SK-N-SH (cell line): ENCODE measurements at regions not wholly inside any gene's neighbourhood (a gene's known extent, or its start where the extent isn't known, plus 50 kb on each side); places are given as distances from the start of the nearest gene placed in this dataset.
A peak's percentile ranks its signal among the peaks of the same experiment; 100 is the strongest.

Experiments
- CTCF ChIA-PET: fragments of 300-600, 350-600 bp; formaldehyde crosslinking; extraction: SDS; loops from one replicate; lab custom pipeline; 2021; lab: Yijun Ruan, JAX
- POLR2A ChIA-PET: fragments of 350-600 bp; sonication (Branson Sonifier 250); formaldehyde crosslinking; extraction: SDS; loops from one replicate; lab custom pipeline; 2020; ENCODE audit warnings: antibody characterized with exemption, inconsistent platforms; lab: Yijun Ruan, JAX
- DNase-seq: peaks from one replicate; pipeline ENCODE4 v3.0.0; 2012
- H2AFZ ChIP-seq: fragments of 200-600 bp; sonication (generic); 2 replicates; pipeline ENCODE4 v1.8.1; 2016; ENCODE audit warnings: antibody characterized with exemption, mild to moderate bottlenecking, low read depth
- H3F3A ChIP-seq: fragments of 200-600 bp; sonication (generic); replicated peaks from 2 replicates; pipeline ENCODE3; 2016; ENCODE audit warnings: antibody characterized with exemption, mild to moderate bottlenecking; ENCODE audit not compliant: insufficient read depth
- H3K27ac ChIP-seq, 2 experiments: fragments of 200-500 bp in 1 of 2; fragments of 200-600 bp in 1 of 2; sonication (Bioruptor generic) in 1 of 2; sonication (generic), shearing (Covaris generic) in 1 of 2; 2 replicates each; pipeline versions ENCODE4 v1.5.1 to v1.6.1; 2014 to 2016; ENCODE audit warnings: low read depth in 2 of 2, inconsistent platforms in 1 of 2, low read length in 1 of 2, mild to moderate bottlenecking in 1 of 2, mixed read lengths in 1 of 2
- H3K27me3 ChIP-seq: fragments of 200-600 bp; sonication (generic), shearing (Covaris generic); 2 replicates; pipeline ENCODE4 v1.6.1; 2016; ENCODE audit warnings: mixed run types; ENCODE audit not compliant: insufficient read depth
- H3K36me3 ChIP-seq, 2 experiments: fragments of 200-500 bp in 1 of 2; fragments of 200-600 bp in 1 of 2; sonication (Bioruptor generic) in 1 of 2; sonication (generic) in 1 of 2; replicated peaks in 1 of 2; 2 replicates each; pipeline versions ENCODE3 to v1.5.1; 2014 to 2016; ENCODE audit warnings: low read length in 1 of 2, mild to moderate bottlenecking in 1 of 2; ENCODE audit not compliant: insufficient read depth in 2 of 2, control insufficient read depth in 1 of 2
- H3K4me1 ChIP-seq, 2 experiments: fragments of 200-500 bp in 1 of 2; fragments of 200-600 bp in 1 of 2; sonication (Bioruptor generic) in 1 of 2; sonication (generic), shearing (Covaris generic) in 1 of 2; 2 replicates each; pipeline versions ENCODE4 v1.5.1 to v1.6.1; 2014 to 2016; ENCODE audit warnings: low read depth in 1 of 2, low read length in 1 of 2, mixed run types in 1 of 2; ENCODE audit not compliant: insufficient read depth in 2 of 2, control insufficient read depth in 1 of 2
- H3K4me2 ChIP-seq: fragments of 200-600 bp; sonication (generic), shearing (Covaris generic); 2 replicates; pipeline ENCODE4 v1.6.1; 2017; ENCODE audit warnings: mixed run types
- H3K4me3 ChIP-seq, 2 experiments: fragments of 200-500 bp in 1 of 2; fragments of 200-600 bp in 1 of 2; sonication (Bioruptor generic) in 1 of 2; sonication (generic), shearing (Covaris generic) in 1 of 2; 2 replicates each; pipeline versions ENCODE4 v1.5.1 to v1.8.1; 2014 to 2016; ENCODE audit warnings: low read depth in 2 of 2, inconsistent platforms in 1 of 2, low read length in 1 of 2, mild to moderate bottlenecking in 1 of 2, mixed read lengths in 1 of 2, moderate library complexity in 1 of 2
- H3K79me2 ChIP-seq: fragments of 200-600 bp; sonication (generic); 2 replicates; pipeline ENCODE4 v1.8.1; 2017; ENCODE audit warnings: mild to moderate bottlenecking; ENCODE audit not compliant: insufficient read depth
- H3K9ac ChIP-seq: fragments of 200-600 bp; sonication (generic); 2 replicates; pipeline ENCODE4 v1.6.1; 2017; ENCODE audit warnings: mixed run types
- H3K9me2 ChIP-seq: fragments of 200-600 bp; sonication (generic); 2 replicates; pipeline ENCODE4 v1.6.1; 2017; ENCODE audit warnings: mixed run types
- H3K9me3 ChIP-seq: fragments of 200-600 bp; sonication (generic); 2 replicates; pipeline ENCODE4 v1.6.1; 2017; ENCODE audit warnings: mixed run types, mild to moderate bottlenecking, moderate library complexity
- H4K20me1 ChIP-seq: fragments of 200-600 bp; sonication (generic); 2 replicates; pipeline ENCODE4 v1.6.1; 2017; ENCODE audit warnings: mild to moderate bottlenecking, mixed run types; ENCODE audit not compliant: insufficient read depth
- FOSL2 ChIP-seq: IDR thresholded peaks from 2 replicates; pipeline ENCODE4 v1.4.0; 2012; ENCODE audit warnings: low read depth, mild to moderate bottlenecking, moderate library complexity, borderline replicate concordance
- MEF2A ChIP-seq: IDR thresholded peaks from 2 replicates; pipeline ENCODE4 v1.4.0; 2012; ENCODE audit warnings: low read depth, borderline replicate concordance
- NRF1 ChIP-seq: IDR thresholded peaks from 2 replicates; pipeline ENCODE4 v1.6.1; 2012; ENCODE audit warnings: low read depth, mild to moderate bottlenecking, low read length
- POLR2AphosphoS5 ChIP-seq: IDR thresholded peaks from 2 replicates; pipeline ENCODE4 v1.6.1; 2012; ENCODE audit warnings: low read depth, low read length
- RAD21 ChIP-seq: IDR thresholded peaks from 2 replicates; pipeline ENCODE4 v1.6.1; 2012; ENCODE audit warnings: mild to moderate bottlenecking, low read length
- RCOR1 ChIP-seq: fragments of 150-350 bp; IDR thresholded peaks from 2 replicates; pipeline ENCODE4 v1.6.1; 2017; ENCODE audit warnings: antibody characterized with exemption, low read length
- RFX5 ChIP-seq: IDR thresholded peaks from 2 replicates; pipeline ENCODE4 v1.6.1; 2012; ENCODE audit warnings: mild to moderate bottlenecking, improper control_type of control experiment, low read length
- RXRA ChIP-seq: IDR thresholded peaks from 2 replicates; pipeline ENCODE4 v1.4.0; 2012; ENCODE audit warnings: low read depth, mild to moderate bottlenecking, borderline replicate concordance
- SIN3A ChIP-seq: IDR thresholded peaks from 2 replicates; pipeline ENCODE4 v1.6.1; 2012; ENCODE audit warnings: low read depth, mild to moderate bottlenecking, low read length, moderate library complexity, borderline replicate concordance
- SMC3 ChIP-seq: IDR thresholded peaks from 2 replicates; pipeline ENCODE4 v1.6.1; 2012; ENCODE audit warnings: low read depth, low read length, improper control_type of control experiment
- TAF1 ChIP-seq: IDR thresholded peaks from 2 replicates; pipeline ENCODE4 v1.6.1; 2012; ENCODE audit warnings: low read depth, mild to moderate bottlenecking, low read length, moderate library complexity, borderline replicate concordance
- TCF12 ChIP-seq: IDR thresholded peaks from 2 replicates; pipeline ENCODE4 v1.4.0; 2012
- YY1 ChIP-seq: IDR thresholded peaks from 2 replicates; pipeline ENCODE4 v1.4.0; 2012; ENCODE audit warnings: low read depth, mild to moderate bottlenecking
- WGBS: methylation state at CpG from one replicate; pipeline ENCODE4 v1.1.6; 2017; ENCODE audit warnings: low lambda C conversion rate; 5-methylcytosine and 5-hydroxymethylcytosine counted together
- TF ChIP-seq, protein P1 (sequence below): fragments of 150-350 bp; IDR thresholded peaks from 2 replicates; pipeline ENCODE4 v1.6.1; 2016; ENCODE audit warnings: mild to moderate bottlenecking, low read depth, low read length
- TF ChIP-seq, protein P2 (sequence below): IDR thresholded peaks from 2 replicates; pipeline ENCODE4 v1.4.0; 2012; ENCODE audit warnings: low read depth, borderline replicate concordance
- TF ChIP-seq, protein P3 (sequence below): IDR thresholded peaks from 2 replicates; pipeline ENCODE4 v1.6.1; 2012; ENCODE audit warnings: mild to moderate bottlenecking, low read depth, low read length, moderate library complexity

DNA sequence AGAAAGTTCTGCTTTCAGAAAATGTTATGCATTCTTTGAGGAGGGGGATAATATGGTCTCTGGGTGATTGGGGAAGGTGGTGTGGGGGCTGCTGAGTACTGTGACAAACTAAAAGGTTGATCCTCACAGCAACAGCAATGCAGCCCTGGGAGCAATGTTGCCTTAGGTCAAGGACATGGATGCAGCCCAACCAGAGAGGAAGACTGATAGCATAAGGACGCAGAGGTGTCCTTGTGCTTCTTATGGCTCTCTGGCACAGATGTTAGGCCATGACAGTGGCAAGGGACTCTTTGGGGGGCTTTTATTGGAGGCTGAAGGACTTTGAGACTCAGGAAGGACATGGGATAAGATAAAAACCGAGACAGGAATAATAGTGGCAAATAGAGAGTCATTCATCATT is 186.2 kb upstream of the PHACTR1 start:
- Histone ChIP-seq H4K20me1 (no peaks in the 10 kb centered on the region), H3K4me2 (no peak overlapping the region), H3K4me1 (peaks cover 0 to 18% of the 10 kb centered on the region in 2 experiments; a peak in 3 of 4 replicates), H3K9me2 (no peaks in the 10 kb centered on the region), H3K27ac (no peak overlapping the region), H3K36me3 (no peaks in the 10 kb centered on the region), H3K27me3 (no peaks in the 10 kb centered on the region), H3K4me3 (no peak overlapping the region), H3F3A (no peaks in the 10 kb centered on the region), H3K79me2 (no peaks in the 10 kb centered on the region), H3K9me3 (no peaks in the 10 kb centered on the region), H2AFZ (no peak overlapping the region), H3K9ac (no peak overlapping the region)
- 68% methylated on average over 2 of the region's 2 CpGs for WGBS
- DNase-seq = no peak
- ChIA-PET CTCF (interaction anchor here (0.9 kb wide), 1 partner anchor 68 kb away, joined by 3 read pairs; no protein-coding TSS in a partner anchor), POLR2A (no interaction called here)
- TF ChIP-seq, protein P1, sequence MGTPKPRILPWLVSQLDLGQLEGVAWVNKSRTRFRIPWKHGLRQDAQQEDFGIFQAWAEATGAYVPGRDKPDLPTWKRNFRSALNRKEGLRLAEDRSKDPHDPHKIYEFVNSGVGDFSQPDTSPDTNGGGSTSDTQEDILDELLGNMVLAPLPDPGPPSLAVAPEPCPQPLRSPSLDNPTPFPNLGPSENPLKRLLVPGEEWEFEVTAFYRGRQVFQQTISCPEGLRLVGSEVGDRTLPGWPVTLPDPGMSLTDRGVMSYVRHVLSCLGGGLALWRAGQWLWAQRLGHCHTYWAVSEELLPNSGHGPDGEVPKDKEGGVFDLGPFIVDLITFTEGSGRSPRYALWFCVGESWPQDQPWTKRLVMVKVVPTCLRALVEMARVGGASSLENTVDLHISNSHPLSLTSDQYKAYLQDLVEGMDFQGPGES = no peak
- TF ChIP-seq NRF1 = no peak

DNA sequence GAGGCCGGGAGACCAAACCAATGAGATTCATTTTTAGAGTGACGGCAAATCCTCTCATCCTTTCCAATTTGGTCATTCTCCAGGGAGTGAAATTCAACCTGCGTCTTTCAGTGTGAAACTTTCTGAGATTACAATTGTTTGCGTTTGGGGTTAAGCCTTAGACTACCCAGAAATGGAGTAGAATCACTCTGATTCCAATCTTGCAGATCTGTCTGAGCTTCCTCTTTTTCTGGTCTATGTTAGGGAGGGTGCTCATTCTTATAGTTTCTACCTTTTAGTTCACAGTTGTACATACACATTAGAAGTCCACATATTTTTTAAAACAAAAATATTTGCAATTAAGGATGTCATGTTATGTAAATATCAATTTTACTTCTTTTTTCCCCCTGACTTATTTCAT is 183.0 kb upstream of the PHACTR1 start:
- Histone ChIP-seq H4K20me1 (no peaks in the 10 kb centered on the region), H3K4me2 (no peak overlapping the region), H3K27ac (no peak overlapping the region), H3K9me3 (no peaks in the 10 kb centered on the region), H3K9ac (no peak overlapping the region), H3K9me2 (no peaks in the 10 kb centered on the region), H3K27me3 (no peaks in the 10 kb centered on the region), H3F3A (no peaks in the 10 kb centered on the region), H3K4me1 (peaks cover 0 to 13% of the 10 kb centered on the region in 2 experiments; a peak in 2 of 4 replicates), H2AFZ (peak overlapping the region; percentile 55; the same call in 1 of the 2 replicates), H3K79me2 (no peaks in the 10 kb centered on the region), H3K4me3 (no peak overlapping the region), H3K36me3 (no peaks in the 10 kb centered on the region)
- 84% methylated on average over 4 of the region's 4 CpGs for WGBS
- TF ChIP-seq TCF12 = no peak
- TF ChIP-seq MEF2A = no peak
- no peak for TF ChIP-seq RAD21
- no peak for DNase-seq
- ChIA-PET POLR2A (no interaction called here), CTCF (interaction anchor here (1.2 kb wide), 1 partner anchor 244 kb away, joined by 3 read pairs; no protein-coding TSS in a partner anchor)

DNA sequence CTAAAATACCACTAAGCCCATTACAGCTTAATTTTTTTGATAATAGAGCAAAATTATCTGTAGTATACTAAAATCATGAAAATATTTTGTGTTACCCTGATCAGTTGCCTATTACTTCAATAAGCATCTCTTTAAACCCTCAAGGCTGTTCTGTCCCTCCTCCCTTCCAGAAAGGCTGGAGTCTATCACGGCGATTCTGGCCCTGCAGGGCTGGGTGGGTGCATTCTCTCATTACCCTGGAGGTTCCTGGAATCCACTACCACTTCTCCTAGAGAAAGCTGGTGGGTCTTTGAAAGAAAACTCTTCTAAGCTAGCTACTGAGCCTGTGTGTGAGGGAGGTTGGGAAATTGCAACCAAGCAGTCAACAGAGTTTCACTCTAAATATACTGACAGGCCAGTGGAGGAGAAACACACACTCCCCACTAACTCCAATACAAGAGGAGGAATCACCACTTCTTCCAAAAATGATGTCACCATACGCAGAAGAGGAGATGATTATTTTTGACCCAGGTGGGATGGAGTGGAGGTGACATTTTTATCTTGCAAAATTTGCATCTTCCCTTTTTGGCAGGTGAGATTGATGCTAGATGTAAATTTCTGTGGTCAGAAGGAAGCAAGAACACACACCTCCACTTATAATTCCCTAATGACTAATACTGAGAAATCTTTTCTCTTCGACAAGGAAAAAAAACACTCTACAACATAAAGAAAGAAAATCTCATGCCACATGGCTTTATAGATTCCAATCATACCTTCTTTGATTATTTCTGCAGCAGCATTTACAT is 182.3 kb upstream of the PHACTR1 start:
- H3K4me1 ChIP-seq = peaks cover 0 to 8% of the 10 kb centered on the region in 2 experiments; a peak in 2 of 4 replicates
- H3K4me2 ChIP-seq = no peak overlapping the region
- H4K20me1 ChIP-seq = no peaks in the 10 kb centered on the region
- H3F3A ChIP-seq = no peaks in the 10 kb centered on the region
- H3K79me2 ChIP-seq = no peaks in the 10 kb centered on the region
- H3K27me3 ChIP-seq = no peaks in the 10 kb centered on the region
- H3K27ac ChIP-seq = no peak overlapping the region
- TF ChIP-seq FOSL2 (no peak), POLR2AphosphoS5 (no peak), SIN3A (no peak), YY1 (no peak), TAF1 (no peak), RXRA (no peak), RCOR1 (no peak), SMC3 (no peak), RAD21 (no peak), RFX5 (no peak)
- TF ChIP-seq, protein P2, sequence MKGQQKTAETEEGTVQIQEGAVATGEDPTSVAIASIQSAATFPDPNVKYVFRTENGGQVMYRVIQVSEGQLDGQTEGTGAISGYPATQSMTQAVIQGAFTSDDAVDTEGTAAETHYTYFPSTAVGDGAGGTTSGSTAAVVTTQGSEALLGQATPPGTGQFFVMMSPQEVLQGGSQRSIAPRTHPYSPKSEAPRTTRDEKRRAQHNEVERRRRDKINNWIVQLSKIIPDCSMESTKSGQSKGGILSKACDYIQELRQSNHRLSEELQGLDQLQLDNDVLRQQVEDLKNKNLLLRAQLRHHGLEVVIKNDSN = no peak
- TF ChIP-seq, protein P3, sequence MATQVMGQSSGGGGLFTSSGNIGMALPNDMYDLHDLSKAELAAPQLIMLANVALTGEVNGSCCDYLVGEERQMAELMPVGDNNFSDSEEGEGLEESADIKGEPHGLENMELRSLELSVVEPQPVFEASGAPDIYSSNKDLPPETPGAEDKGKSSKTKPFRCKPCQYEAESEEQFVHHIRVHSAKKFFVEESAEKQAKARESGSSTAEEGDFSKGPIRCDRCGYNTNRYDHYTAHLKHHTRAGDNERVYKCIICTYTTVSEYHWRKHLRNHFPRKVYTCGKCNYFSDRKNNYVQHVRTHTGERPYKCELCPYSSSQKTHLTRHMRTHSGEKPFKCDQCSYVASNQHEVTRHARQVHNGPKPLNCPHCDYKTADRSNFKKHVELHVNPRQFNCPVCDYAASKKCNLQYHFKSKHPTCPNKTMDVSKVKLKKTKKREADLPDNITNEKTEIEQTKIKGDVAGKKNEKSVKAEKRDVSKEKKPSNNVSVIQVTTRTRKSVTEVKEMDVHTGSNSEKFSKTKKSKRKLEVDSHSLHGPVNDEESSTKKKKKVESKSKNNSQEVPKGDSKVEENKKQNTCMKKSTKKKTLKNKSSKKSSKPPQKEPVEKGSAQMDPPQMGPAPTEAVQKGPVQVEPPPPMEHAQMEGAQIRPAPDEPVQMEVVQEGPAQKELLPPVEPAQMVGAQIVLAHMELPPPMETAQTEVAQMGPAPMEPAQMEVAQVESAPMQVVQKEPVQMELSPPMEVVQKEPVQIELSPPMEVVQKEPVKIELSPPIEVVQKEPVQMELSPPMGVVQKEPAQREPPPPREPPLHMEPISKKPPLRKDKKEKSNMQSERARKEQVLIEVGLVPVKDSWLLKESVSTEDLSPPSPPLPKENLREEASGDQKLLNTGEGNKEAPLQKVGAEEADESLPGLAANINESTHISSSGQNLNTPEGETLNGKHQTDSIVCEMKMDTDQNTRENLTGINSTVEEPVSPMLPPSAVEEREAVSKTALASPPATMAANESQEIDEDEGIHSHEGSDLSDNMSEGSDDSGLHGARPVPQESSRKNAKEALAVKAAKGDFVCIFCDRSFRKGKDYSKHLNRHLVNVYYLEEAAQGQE = no peak
- ChIA-PET POLR2A (no interaction called here), CTCF (interaction anchor here (1.2 kb wide), 1 partner anchor 245 kb away, joined by 3 read pairs; no protein-coding TSS in a partner anchor)
- H3K4me3 ChIP-seq = no peak overlapping the region
- no peak for DNase-seq
- 82% methylated on average over 4 of the region's 4 CpGs for WGBS
- H3K36me3 ChIP-seq = no peaks in the 10 kb centered on the region
- H3K9ac ChIP-seq = no peak overlapping the region
- H3K9me2 ChIP-seq = no peaks in the 10 kb centered on the region
- H3K9me3 ChIP-seq = no peaks in the 10 kb centered on the region
- no peak overlapping the region for H2AFZ ChIP-seq
